B cell (primary cell): ENCODE measurements at regions not wholly inside any gene's neighbourhood (a gene's known extent, or its start where the extent isn't known, plus 50 kb on each side); places are given as distances from the start of the nearest gene placed in this dataset.

Source experiments
- ATAC-seq: fragments of 200-7000 bp; cut with Tn5 transposase; one replicate; pipeline ENCODE4 v1.10.0; 2021; ENCODE audit warnings: low read depth, mild to moderate bottlenecking, moderate number of reproducible peaks, moderate library complexity
- CTCF ChIA-PET: fragments of 350-600 bp; sonication (Branson Sonifier 250); formaldehyde crosslinking; loops from one replicate; lab custom pipeline; 2021; ENCODE audit warnings: antibody characterized with exemption, inconsistent platforms; lab: Charles Lee
- POLR2A ChIA-PET: fragments of 350-600 bp; sonication (Branson Sonifier 250); formaldehyde crosslinking; loops from one replicate; lab custom pipeline; 2021; ENCODE audit warnings: antibody characterized with exemption; lab: Charles Lee
- DNase-seq: peaks from one replicate; pipeline ENCODE4 v3.0.0; 2013
- H2AFZ ChIP-seq: 2 replicates; pipeline ENCODE4 v1.6.1; 2012; ENCODE audit warnings: mild to moderate bottlenecking, low read depth, low read length; ENCODE audit not compliant: insufficient read depth, poor library complexity, severe bottlenecking
- H3K27ac ChIP-seq, 2 donors: 1 replicate in 1 of 2; 2 replicates in 1 of 2; pipeline ENCODE4 v1.5.1; 2012 to 2013; ENCODE audit warnings: low read length in 2 of 2, mild to moderate bottlenecking in 2 of 2, moderate library complexity in 1 of 2
- H3K27me3 ChIP-seq, 4 experiments: fragments of 200-600 bp in 1 of 4; sonication (generic) in 1 of 4; replicated peaks in 1 of 4; 1 replicate in 2 of 4; 2 replicates in 2 of 4; pipeline versions ENCODE4 v1.6.1 to v1.7.0; 2013 to 2016; ENCODE audit warnings: low read length in 3 of 4, mild to moderate bottlenecking in 2 of 4, mixed read lengths in 1 of 4, moderate library complexity in 1 of 4; ENCODE audit not compliant: insufficient read depth in 4 of 4, control insufficient read depth in 3 of 4; ENCODE audit errors: control extremely low read depth in 1 of 4
- H3K36me3 ChIP-seq, 2 experiments: replicated peaks in 1 of 2; 1 replicate in 1 of 2; 2 replicates in 1 of 2; pipeline versions ENCODE4 v1.6.1 to v1.7.1; 2013; ENCODE audit warnings: low read length in 1 of 2; ENCODE audit not compliant: insufficient read depth in 2 of 2, control insufficient read depth in 1 of 2; ENCODE audit errors: control extremely low read depth in 1 of 2, extremely low read depth in 1 of 2
- H3K4me1 ChIP-seq, 2 donors: fragments of 200-600 bp in 1 of 2; sonication (generic) in 1 of 2; 1 replicate in 1 of 2; 2 replicates in 1 of 2; pipeline versions ENCODE4 v1.5.1 to v1.6.1; 2013 to 2017; ENCODE audit warnings: low read length in 2 of 2; ENCODE audit not compliant: control insufficient read depth in 2 of 2, insufficient read depth in 2 of 2
- H3K4me2 ChIP-seq: replicated peaks from 2 replicates; pipeline ENCODE3; 2012; ENCODE audit warnings: mild to moderate bottlenecking, low read depth, low read length; ENCODE audit not compliant: poor library complexity, severe bottlenecking
- H3K4me3 ChIP-seq, 5 experiments: fragments of 200-600 bp in 1 of 5; sonication (generic) in 1 of 5; 1 replicate in 3 of 5; 2 replicates in 2 of 5; pipeline versions ENCODE4 v1.5.1 to v1.7.0; 2011 to 2016; ENCODE audit warnings: low read length in 4 of 5, mild to moderate bottlenecking in 4 of 5, low read depth in 2 of 5, control low read depth in 1 of 5, moderate library complexity in 1 of 5; ENCODE audit not compliant: insufficient read depth in 1 of 5; ENCODE audit errors: control extremely low read depth in 1 of 5, extremely low read depth in 1 of 5
- H3K79me2 ChIP-seq: fragments of 200-600 bp; sonication (generic); one replicate; pipeline ENCODE4 v1.6.0; 2016; ENCODE audit warnings: low read length; ENCODE audit not compliant: control insufficient read depth, insufficient read depth
- H3K9ac ChIP-seq: fragments of 200-600 bp; sonication (generic); 2 replicates; pipeline ENCODE4 v1.6.1; 2017; ENCODE audit warnings: mild to moderate bottlenecking, low read length, moderate library complexity
- H3K9me3 ChIP-seq, 3 donors: one replicate each; pipeline versions ENCODE4 v1.6.1 to v1.7.1; 2013; ENCODE audit warnings: low read length in 2 of 3; ENCODE audit not compliant: control insufficient read depth in 2 of 3, insufficient read depth in 1 of 3; ENCODE audit errors: control extremely low read depth in 1 of 3
- H4K20me1 ChIP-seq: 2 replicates; pipeline ENCODE4 v1.6.0; 2012; ENCODE audit warnings: mild to moderate bottlenecking, low read length; ENCODE audit not compliant: insufficient read depth, control insufficient read depth, poor library complexity, severe bottlenecking
- H3K27ac Mint-ChIP-seq: one replicate; pipeline ENCODE4 v1.8.0; 2021; ENCODE audit warnings: mixed read lengths
- H3K27me3 Mint-ChIP-seq: one replicate; pipeline ENCODE4 v1.8.0; 2021; ENCODE audit warnings: mixed read lengths
- H3K4me1 Mint-ChIP-seq: one replicate; pipeline ENCODE4 v1.8.0; 2021; ENCODE audit warnings: mixed read lengths
- H3K4me3 Mint-ChIP-seq: one replicate; pipeline ENCODE4 v1.8.0; 2021; ENCODE audit warnings: mixed read lengths
- H3K9me3 Mint-ChIP-seq: one replicate; pipeline ENCODE4 v1.8.0; 2022; ENCODE audit warnings: mixed read lengths; ENCODE audit not compliant: insufficient read depth
- EZH2 ChIP-seq: IDR thresholded peaks from 2 replicates; pipeline ENCODE4 v1.6.1; 2012; ENCODE audit warnings: borderline replicate concordance, low read depth, mild to moderate bottlenecking, moderate library complexity, low read length; ENCODE audit not compliant: insufficient read depth, poor library complexity, severe bottlenecking
- intact Hi-C: fragments of 100-400 bp; cut with micrococcal nuclease; formaldehyde crosslinking; loops from one replicate; pipeline ENCODE4 v1.10.0; 2022
- TF ChIP-seq, protein P1 (sequence below): fragments of 200-600 bp; IDR thresholded peaks from one replicate; pipeline ENCODE4 v1.8.0; 2022; ENCODE audit warnings: antibody characterized with exemption, mild to moderate bottlenecking

DNA sequence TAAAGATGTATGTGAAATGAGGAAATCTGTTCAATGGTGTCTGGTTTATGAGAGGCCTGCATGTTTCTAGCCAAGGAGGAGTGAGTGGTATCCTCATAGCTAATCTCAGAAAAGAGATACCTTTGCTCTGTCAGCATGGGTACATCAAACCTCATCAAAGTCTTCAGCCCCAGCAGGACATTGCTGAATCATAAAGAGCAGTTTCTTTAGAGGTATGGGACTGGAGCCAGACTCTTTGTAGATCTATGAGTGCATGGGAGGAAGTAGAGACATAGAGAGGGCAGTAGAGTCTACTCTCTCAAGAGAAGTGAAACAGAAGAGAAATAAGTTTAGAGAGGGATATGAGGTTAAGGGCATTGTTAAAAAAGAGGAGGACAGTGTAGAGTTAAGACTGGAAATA, 1950.9 kb downstream of the ARAP2 start:
- ChIA-PET CTCF (no interaction called here), POLR2A (no interaction called here)
- Mint-ChIP-seq H3K27ac (no peak overlapping the region), H3K9me3 (peaks cover 3% of the 10 kb centered on the region), H3K4me3 (no peak overlapping the region), H3K4me1 (no peaks in the 10 kb centered on the region), H3K27me3 (no peaks in the 10 kb centered on the region)
- ATAC-seq (no peak), DNase-seq (no peak)
- Histone ChIP-seq H3K4me2 (no peak overlapping the region), H4K20me1 (no peaks in the 10 kb centered on the region), H2AFZ (no peak overlapping the region), H3K9ac (no peak overlapping the region), H3K36me3 (no peaks in the 10 kb centered on the region), H3K27me3 (no peaks in the 10 kb centered on the region), H3K79me2 (no peaks in the 10 kb centered on the region), H3K27ac (no peak overlapping the region), H3K4me1 (no peaks in the 10 kb centered on the region), H3K4me3 (no peak overlapping the region), H3K9me3 (no peaks in the 10 kb centered on the region)
- no peak for TF ChIP-seq EZH2
- TF ChIP-seq, protein P1, sequence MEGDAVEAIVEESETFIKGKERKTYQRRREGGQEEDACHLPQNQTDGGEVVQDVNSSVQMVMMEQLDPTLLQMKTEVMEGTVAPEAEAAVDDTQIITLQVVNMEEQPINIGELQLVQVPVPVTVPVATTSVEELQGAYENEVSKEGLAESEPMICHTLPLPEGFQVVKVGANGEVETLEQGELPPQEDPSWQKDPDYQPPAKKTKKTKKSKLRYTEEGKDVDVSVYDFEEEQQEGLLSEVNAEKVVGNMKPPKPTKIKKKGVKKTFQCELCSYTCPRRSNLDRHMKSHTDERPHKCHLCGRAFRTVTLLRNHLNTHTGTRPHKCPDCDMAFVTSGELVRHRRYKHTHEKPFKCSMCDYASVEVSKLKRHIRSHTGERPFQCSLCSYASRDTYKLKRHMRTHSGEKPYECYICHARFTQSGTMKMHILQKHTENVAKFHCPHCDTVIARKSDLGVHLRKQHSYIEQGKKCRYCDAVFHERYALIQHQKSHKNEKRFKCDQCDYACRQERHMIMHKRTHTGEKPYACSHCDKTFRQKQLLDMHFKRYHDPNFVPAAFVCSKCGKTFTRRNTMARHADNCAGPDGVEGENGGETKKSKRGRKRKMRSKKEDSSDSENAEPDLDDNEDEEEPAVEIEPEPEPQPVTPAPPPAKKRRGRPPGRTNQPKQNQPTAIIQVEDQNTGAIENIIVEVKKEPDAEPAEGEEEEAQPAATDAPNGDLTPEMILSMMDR, result no peak
- intact Hi-C loops, result no loop called here

DNA sequence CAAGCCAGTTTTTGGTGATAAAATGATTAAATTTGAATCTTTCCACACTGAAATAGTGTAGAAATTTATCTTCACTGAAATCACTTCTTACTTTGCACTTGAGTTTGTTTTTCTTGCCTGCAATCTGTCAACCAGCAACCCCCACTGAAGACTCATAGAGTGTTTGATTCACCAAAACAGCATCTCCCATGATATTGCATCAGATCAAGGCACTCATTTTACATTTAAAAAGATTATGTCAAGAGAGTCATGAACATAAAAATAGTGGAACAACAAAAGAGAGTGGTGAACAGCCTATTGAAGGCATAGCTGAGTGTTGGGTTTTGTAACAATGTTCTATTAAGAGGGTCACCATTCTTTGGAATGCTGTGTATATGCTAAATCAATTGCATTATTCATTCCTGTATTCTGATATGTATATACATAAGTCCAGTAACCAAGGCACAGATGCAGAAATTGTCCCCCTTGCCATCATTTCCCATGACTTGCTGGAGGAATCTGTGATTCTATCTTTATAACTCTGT, 1934.9 kb downstream of the ARAP2 start:
- H3K4me1 ChIP-seq, result no peaks in the 10 kb centered on the region
- no peak overlapping the region for H3K4me3 ChIP-seq
- H3K27me3 ChIP-seq, result no peaks in the 10 kb centered on the region
- no peaks in the 10 kb centered on the region for H3K79me2 ChIP-seq
- H3K9ac ChIP-seq, result no peak overlapping the region
- ATAC-seq (no peak), DNase-seq (no peak)
- no peak overlapping the region for H3K27ac ChIP-seq
- H3K4me3 Mint-ChIP-seq, result no peak overlapping the region
- no peaks in the 10 kb centered on the region for H3K36me3 ChIP-seq
- H3K27me3 Mint-ChIP-seq, result no peaks in the 10 kb centered on the region
- no peak overlapping the region for H3K4me2 ChIP-seq
- H4K20me1 ChIP-seq, result no peaks in the 10 kb centered on the region
- no peak overlapping the region for H3K27ac Mint-ChIP-seq
- intact Hi-C loops, result no loop called here
- no peaks in the 10 kb centered on the region for H3K9me3 Mint-ChIP-seq
- no peak overlapping the region for H2AFZ ChIP-seq
- no peaks in the 10 kb centered on the region for H3K9me3 ChIP-seq
- ChIA-PET POLR2A (no interaction called here), CTCF (no interaction called here)
- TF ChIP-seq, protein P1, result no peak
- TF ChIP-seq EZH2, result no peak
- no peaks in the 10 kb centered on the region for H3K4me1 Mint-ChIP-seq
